ENCODE measurements at regions not wholly inside any gene's neighbourhood (a gene's known extent, or its start where the extent isn't known, plus 50 kb on each side); places are given as distances from the start of the nearest gene placed in this dataset.

GRCh38 chr4:15344041-15344440 is 83.8 kb upstream of the C1QTNF7 start:
- TF ChIP-seq, protein P1, sequence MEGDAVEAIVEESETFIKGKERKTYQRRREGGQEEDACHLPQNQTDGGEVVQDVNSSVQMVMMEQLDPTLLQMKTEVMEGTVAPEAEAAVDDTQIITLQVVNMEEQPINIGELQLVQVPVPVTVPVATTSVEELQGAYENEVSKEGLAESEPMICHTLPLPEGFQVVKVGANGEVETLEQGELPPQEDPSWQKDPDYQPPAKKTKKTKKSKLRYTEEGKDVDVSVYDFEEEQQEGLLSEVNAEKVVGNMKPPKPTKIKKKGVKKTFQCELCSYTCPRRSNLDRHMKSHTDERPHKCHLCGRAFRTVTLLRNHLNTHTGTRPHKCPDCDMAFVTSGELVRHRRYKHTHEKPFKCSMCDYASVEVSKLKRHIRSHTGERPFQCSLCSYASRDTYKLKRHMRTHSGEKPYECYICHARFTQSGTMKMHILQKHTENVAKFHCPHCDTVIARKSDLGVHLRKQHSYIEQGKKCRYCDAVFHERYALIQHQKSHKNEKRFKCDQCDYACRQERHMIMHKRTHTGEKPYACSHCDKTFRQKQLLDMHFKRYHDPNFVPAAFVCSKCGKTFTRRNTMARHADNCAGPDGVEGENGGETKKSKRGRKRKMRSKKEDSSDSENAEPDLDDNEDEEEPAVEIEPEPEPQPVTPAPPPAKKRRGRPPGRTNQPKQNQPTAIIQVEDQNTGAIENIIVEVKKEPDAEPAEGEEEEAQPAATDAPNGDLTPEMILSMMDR (IDR thresholded peaks at IDR 0.05; ENCODE audit: insufficient read depth, low read depth, low read length), result no peak
- peak; percentile 96 for DNase-seq (ENCODE audit: low read depth)
- H3K4me3 ChIP-seq (ENCODE audit: low read depth, low read length), result no peak overlapping the region

DNA sequence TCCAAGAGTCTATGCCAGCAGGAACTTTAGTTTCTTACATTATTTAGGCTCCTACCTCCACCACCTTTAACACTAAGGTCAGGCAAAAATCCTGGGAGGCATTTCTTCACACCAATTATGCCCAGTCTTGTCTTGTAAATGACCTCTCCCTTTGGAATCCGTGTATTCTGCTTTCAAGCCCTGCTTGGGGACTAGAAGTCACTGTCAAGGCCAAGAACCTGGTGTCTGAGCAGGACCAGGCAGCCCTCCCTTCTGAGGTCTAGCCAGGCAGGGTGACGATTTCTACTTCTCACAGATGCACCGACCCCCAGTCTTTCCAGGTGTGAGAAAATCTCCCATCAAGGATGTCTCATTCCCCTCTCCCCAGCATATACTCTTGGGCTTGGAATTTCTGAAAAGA is 82.7 kb upstream of the C1QTNF7 start:
- H3K4me3 ChIP-seq (ENCODE audit: low read depth, low read length), result no peak overlapping the region
- no peak for DNase-seq (ENCODE audit: low read depth)
- TF ChIP-seq, protein P1 (IDR thresholded peaks at IDR 0.05; ENCODE audit: insufficient read depth, low read depth, low read length), result no peak

DNA sequence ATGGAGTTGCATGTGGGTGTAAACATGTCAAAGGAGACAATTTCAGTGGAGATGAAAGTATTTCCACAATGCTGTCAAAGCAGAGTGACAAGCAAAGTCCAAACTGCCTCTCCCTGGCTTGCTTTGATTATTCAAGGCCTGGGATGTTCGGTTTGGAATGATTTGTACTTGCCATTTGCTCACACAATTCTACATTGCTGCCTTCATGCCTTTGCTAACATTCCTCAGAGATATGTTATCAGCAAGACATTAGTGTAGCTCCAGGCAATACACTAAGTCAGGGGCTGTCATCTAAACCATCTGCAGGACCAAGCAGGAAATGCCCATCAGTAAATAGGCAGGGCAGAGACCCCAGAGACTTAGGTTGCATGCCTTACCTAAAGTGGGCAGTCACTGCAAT is 79.6 kb upstream of the C1QTNF7 start:
- TF ChIP-seq, protein P1 (IDR thresholded peaks at IDR 0.05; ENCODE audit: insufficient read depth, low read depth, low read length), result no peak
- no peak overlapping the region for H3K4me3 ChIP-seq (ENCODE audit: low read depth, low read length)
- no peak for DNase-seq (ENCODE audit: low read depth)

GRCh38 chr4:15348695-15349094 is 79.1 kb upstream of the C1QTNF7 start:
- TF ChIP-seq, protein P1 (IDR thresholded peaks at IDR 0.05; ENCODE audit: insufficient read depth, low read depth, low read length), result no peak
- DNase-seq (ENCODE audit: low read depth), result no peak
- H3K4me3 ChIP-seq (ENCODE audit: low read depth, low read length), result no peak overlapping the region

- DNase-seq (ENCODE audit: low read depth), result no peak
- TF ChIP-seq, protein P1 (IDR thresholded peaks at IDR 0.05; ENCODE audit: insufficient read depth, low read depth, low read length), result no peak
Observed at GRCh38 chr4:15349531-15349935, 78.3 kb upstream of the C1QTNF7 start.

GRCh38 chr4:15349965-15350364 is 77.9 kb upstream of the C1QTNF7 start:
- H3K4me3 ChIP-seq (ENCODE audit: low read depth, low read length), result no peak overlapping the region
- no peak for DNase-seq (ENCODE audit: low read depth)
- TF ChIP-seq, protein P1 (IDR thresholded peaks at IDR 0.05; ENCODE audit: insufficient read depth, low read depth, low read length), result no peak

More at GRCh38 chr4:15349531-15349935, 78.3 kb upstream of the C1QTNF7 start:
- no peak overlapping the region for H3K4me3 ChIP-seq (ENCODE audit: low read depth, low read length)

GRCh38 chr4:15352524-15352923 is 75.3 kb upstream of the C1QTNF7 start:
- no peak for DNase-seq (ENCODE audit: low read depth)

More at GRCh38 chr4:15352524-15352923, 75.3 kb upstream of the C1QTNF7 start:
- H3K4me3 ChIP-seq (ENCODE audit: low read depth, low read length), result no peak overlapping the region
- TF ChIP-seq, protein P1 (IDR thresholded peaks at IDR 0.05; ENCODE audit: insufficient read depth, low read depth, low read length), result no peak
